Loucy (cell line): ENCODE measurements at regions not wholly inside any gene's neighbourhood (a gene's known extent, or its start where the extent isn't known, plus 50 kb on each side); places are given as distances from the start of the nearest gene placed in this dataset.

Experiments
- H2AFZ ChIP-seq: fragments of 200-600 bp; sonication (generic); 2 replicates; pipeline ENCODE4 v1.6.0; 2016; ENCODE audit warnings: antibody characterized with exemption, mild to moderate bottlenecking, low read length, moderate library complexity
- H3F3A ChIP-seq: fragments of 200-600 bp; 2 replicates; pipeline ENCODE4 v1.6.0; 2016; ENCODE audit warnings: antibody characterized with exemption, low read depth, mild to moderate bottlenecking
- H3K27me3 ChIP-seq: fragments of 200-600 bp; sonication (generic); 2 replicates; pipeline ENCODE4 v1.6.1; 2014; ENCODE audit warnings: low read length, mild to moderate bottlenecking; ENCODE audit not compliant: insufficient read depth, poor library complexity, severe bottlenecking
- H3K36me3 ChIP-seq: fragments of 200-600 bp; sonication (generic); 2 replicates; pipeline ENCODE4 v1.6.1; 2016; ENCODE audit warnings: low read length; ENCODE audit not compliant: insufficient read depth
- H3K4me1 ChIP-seq: fragments of 200-600 bp; sonication (generic); 2 replicates; pipeline ENCODE4 v1.5.1; 2014; ENCODE audit warnings: low read length, mild to moderate bottlenecking; ENCODE audit not compliant: insufficient read depth, poor library complexity, severe bottlenecking
- H3K4me2 ChIP-seq: fragments of 200-600 bp; sonication (generic); 2 replicates; pipeline ENCODE4 v1.6.0; 2014; ENCODE audit warnings: antibody characterized with exemption, low read length, low read depth, mild to moderate bottlenecking; ENCODE audit not compliant: poor library complexity, severe bottlenecking
- H3K4me3 ChIP-seq: fragments of 200-600 bp; sonication (generic); 2 replicates; pipeline ENCODE4 v1.5.1; 2014; ENCODE audit warnings: low read length, mild to moderate bottlenecking, mixed read lengths; ENCODE audit not compliant: poor library complexity, severe bottlenecking
- H3K79me2 ChIP-seq: fragments of 200-600 bp; sonication (generic); 2 replicates; pipeline ENCODE4 v1.6.1; 2014; ENCODE audit warnings: low read length; ENCODE audit not compliant: insufficient read depth
- H3K9ac ChIP-seq: fragments of 200-600 bp; sonication (generic); 2 replicates; pipeline ENCODE4 v1.6.0; 2014; ENCODE audit warnings: mild to moderate bottlenecking, low read depth, low read length, moderate library complexity; ENCODE audit not compliant: poor library complexity, severe bottlenecking
- H3K9me2 ChIP-seq: fragments of 200-600 bp; sonication (generic); replicated peaks from 2 replicates; pipeline ENCODE4 v1.6.1; 2016; ENCODE audit warnings: low read depth, low read length, mixed read lengths
- H3K9me3 ChIP-seq: fragments of 200-600 bp; sonication (generic); 2 replicates; pipeline ENCODE4 v1.6.1; 2014; ENCODE audit warnings: mild to moderate bottlenecking, antibody characterized with exemption, low read length, low read depth; ENCODE audit not compliant: insufficient read depth
- H4K20me1 ChIP-seq: fragments of 200-600 bp; sonication (generic); 2 replicates; pipeline ENCODE4 v1.6.0; 2014; ENCODE audit warnings: antibody characterized with exemption, low read length, mild to moderate bottlenecking; ENCODE audit not compliant: insufficient read depth, poor library complexity, severe bottlenecking
- CTCF ChIP-seq: fragments of 200-600 bp; sonication (generic); conservative IDR thresholded peaks from 2 replicates; pipeline ENCODE4 v1.5.1; 2014; ENCODE audit warnings: mild to moderate bottlenecking, antibody characterized with exemption, low read length
- EZH2phosphoT487 ChIP-seq: fragments of 200-600 bp; IDR thresholded peaks from 2 replicates; pipeline ENCODE4 v1.6.1; 2018; ENCODE audit warnings: antibody characterized with exemption, mild to moderate bottlenecking, moderate library complexity, borderline replicate concordance

- no peaks in the 10 kb centered on the region for H3K4me1 ChIP-seq
- no peak overlapping the region for H2AFZ ChIP-seq
- H3K4me2 ChIP-seq, result no peak overlapping the region
- no peaks in the 10 kb centered on the region for H3K79me2 ChIP-seq
- no peak overlapping the region for H3K9ac ChIP-seq
- no peaks in the 10 kb centered on the region for H3K9me2 ChIP-seq
- H3K36me3 ChIP-seq, result no peaks in the 10 kb centered on the region
- H3K4me3 ChIP-seq, result no peak overlapping the region
- no peak for TF ChIP-seq EZH2phosphoT487
- H3K9me3 ChIP-seq, result no peaks in the 10 kb centered on the region
- H4K20me1 ChIP-seq, result no peaks in the 10 kb centered on the region
- H3F3A ChIP-seq, result no peaks in the 10 kb centered on the region
- H3K27me3 ChIP-seq, result no peaks in the 10 kb centered on the region
Measured at GRCh38 chr18:72623444-72623843, 79.3 kb upstream of the CBLN2 start.

GRCh38 chr18:72613534-72613930, 69.4 kb upstream of the CBLN2 start:
- no peaks in the 10 kb centered on the region for H3K79me2 ChIP-seq
- H3K4me1 ChIP-seq, result no peaks in the 10 kb centered on the region
- no peak overlapping the region for H3K9ac ChIP-seq
- H3K9me2 ChIP-seq, result no peaks in the 10 kb centered on the region
- H4K20me1 ChIP-seq, result no peaks in the 10 kb centered on the region
- no peaks in the 10 kb centered on the region for H3K27me3 ChIP-seq
- TF ChIP-seq EZH2phosphoT487 (no peak), CTCF (no peak)
- no peak overlapping the region for H3K4me3 ChIP-seq
- no peaks in the 10 kb centered on the region for H3K9me3 ChIP-seq
- no peak overlapping the region for H2AFZ ChIP-seq
- no peaks in the 10 kb centered on the region for H3K36me3 ChIP-seq
- H3F3A ChIP-seq, result no peaks in the 10 kb centered on the region
- H3K4me2 ChIP-seq, result no peak overlapping the region

GRCh38 chr18:72612894-72613533, 68.9 kb upstream of the CBLN2 start:
- Histone ChIP-seq H3K4me2 (no peak overlapping the region), H3K4me1 (no peaks in the 10 kb centered on the region), H3K79me2 (no peaks in the 10 kb centered on the region), H3K36me3 (no peaks in the 10 kb centered on the region), H2AFZ (no peak overlapping the region), H3K9me3 (no peaks in the 10 kb centered on the region), H4K20me1 (no peaks in the 10 kb centered on the region), H3K9me2 (no peaks in the 10 kb centered on the region), H3K27me3 (no peaks in the 10 kb centered on the region), H3K9ac (no peak overlapping the region), H3K4me3 (no peak overlapping the region), H3F3A (no peaks in the 10 kb centered on the region)
- TF ChIP-seq EZH2phosphoT487, result no peak
- no peak for TF ChIP-seq CTCF

DNA sequence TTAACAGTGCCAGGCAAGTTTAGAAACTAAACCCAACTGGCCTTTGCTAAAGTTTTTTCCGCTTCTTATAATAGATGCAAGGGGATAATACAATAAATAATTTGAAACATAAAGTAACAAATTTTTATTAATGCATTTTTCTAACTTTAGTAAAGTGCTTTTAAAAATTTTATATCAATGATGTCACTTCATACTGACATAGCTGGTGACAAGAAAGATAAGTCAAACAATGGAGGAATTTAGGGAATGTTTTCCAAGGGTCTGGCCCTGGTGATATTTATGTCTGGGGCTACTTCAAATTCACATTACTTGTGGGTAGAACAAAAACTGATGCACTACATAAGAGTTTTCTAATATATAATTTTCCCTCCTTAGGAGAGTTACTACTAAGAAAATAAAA, 61.2 kb upstream of the CBLN2 start:
- no peaks in the 10 kb centered on the region for H3K9me2 ChIP-seq
- H3K79me2 ChIP-seq, result no peaks in the 10 kb centered on the region
- H3K4me3 ChIP-seq, result no peak overlapping the region
- no peaks in the 10 kb centered on the region for H3K9me3 ChIP-seq
- H2AFZ ChIP-seq, result no peak overlapping the region
- no peaks in the 10 kb centered on the region for H3K27me3 ChIP-seq
- H3F3A ChIP-seq, result no peaks in the 10 kb centered on the region
- no peaks in the 10 kb centered on the region for H3K4me1 ChIP-seq
- TF ChIP-seq CTCF, result no peak
- TF ChIP-seq EZH2phosphoT487, result no peak
- no peak overlapping the region for H3K4me2 ChIP-seq
- no peak overlapping the region for H3K9ac ChIP-seq
- H3K36me3 ChIP-seq, result no peaks in the 10 kb centered on the region
- H4K20me1 ChIP-seq, result no peaks in the 10 kb centered on the region
